Astrocyte (in vitro differentiated cells and primary cell): ENCODE measurements at regions not wholly inside any gene's neighbourhood (a gene's known extent, or its start where the extent isn't known, plus 50 kb on each side); places are given as distances from the start of the nearest gene placed in this dataset.

Source experiments
- DNase-seq: peaks from one replicate; pipeline ENCODE4 v3.0.0-alpha.2; 2010; ENCODE audit warnings: low read depth
- FAIRE-seq: peaks from 2 replicates; lab custom pipeline; 2011; peaks lifted over from hg19 to GRCh38; lab: Jason Lieb, UNC
- H2AFZ ChIP-seq: 2 replicates; pipeline ENCODE4 v1.6.0; 2012; ENCODE audit warnings: low read depth, low read length, inconsistent platforms
- H3K27ac ChIP-seq: 2 replicates; pipeline ENCODE4 v1.5.1; 2011; ENCODE audit warnings: low read depth, low read length, inconsistent platforms
- H3K27me3 ChIP-seq: 2 replicates; pipeline ENCODE4 v1.6.0; 2011; ENCODE audit warnings: low read length, inconsistent platforms; ENCODE audit not compliant: insufficient read depth
- H3K36me3 ChIP-seq: 2 replicates; pipeline ENCODE4 v1.5.1; 2011; ENCODE audit warnings: low read length, inconsistent platforms; ENCODE audit not compliant: insufficient read depth
- H3K4me1 ChIP-seq: 2 replicates; pipeline ENCODE4 v1.5.1; 2011; ENCODE audit warnings: low read length, inconsistent platforms; ENCODE audit not compliant: insufficient read depth
- H3K4me2 ChIP-seq: 2 replicates; pipeline ENCODE4 v1.6.0; 2012; ENCODE audit warnings: low read length, inconsistent platforms
- H3K4me3 ChIP-seq: 2 replicates; pipeline ENCODE4 v1.5.1; 2011; ENCODE audit warnings: low read depth, mild to moderate bottlenecking, low read length, inconsistent platforms; ENCODE audit not compliant: insufficient read depth
- H3K79me2 ChIP-seq: 2 replicates; pipeline ENCODE4 v1.6.0; 2012; ENCODE audit warnings: mild to moderate bottlenecking, low read length, inconsistent platforms; ENCODE audit not compliant: insufficient read depth
- H3K9ac ChIP-seq: 2 replicates; pipeline ENCODE4 v1.6.0; 2012; ENCODE audit warnings: mild to moderate bottlenecking, low read length, inconsistent platforms
- H3K9me3 ChIP-seq: 2 replicates; pipeline ENCODE4 v1.5.1; 2012; ENCODE audit warnings: low read depth, mild to moderate bottlenecking, low read length, inconsistent platforms; ENCODE audit not compliant: insufficient read depth
- H4K20me1 ChIP-seq: 2 replicates; pipeline ENCODE4 v1.6.0; 2012; ENCODE audit warnings: low read length, inconsistent platforms; ENCODE audit not compliant: insufficient read depth
- H3K27ac Mint-ChIP-seq: one replicate; pipeline ENCODE4 v1.8.0; 2021; ENCODE audit warnings: mild to moderate bottlenecking, mixed read lengths; ENCODE audit not compliant: unreplicated experiment
- H3K27me3 Mint-ChIP-seq: one replicate; pipeline ENCODE4 v1.8.0; 2021; ENCODE audit warnings: low read depth, mixed read lengths; ENCODE audit not compliant: unreplicated experiment
- H3K36me3 Mint-ChIP-seq: one replicate; pipeline ENCODE4 v1.8.0; 2021; ENCODE audit warnings: low read depth, mixed read lengths; ENCODE audit not compliant: unreplicated experiment
- H3K4me1 Mint-ChIP-seq: one replicate; pipeline ENCODE4 v1.8.0; 2021; ENCODE audit warnings: low read depth, mixed read lengths; ENCODE audit not compliant: unreplicated experiment
- H3K4me3 Mint-ChIP-seq: one replicate; pipeline ENCODE4 v1.8.0; 2021; ENCODE audit warnings: mild to moderate bottlenecking, moderate library complexity, mixed read lengths; ENCODE audit not compliant: unreplicated experiment
- H3K9me3 Mint-ChIP-seq: one replicate; pipeline ENCODE4 v1.8.0; 2021; ENCODE audit warnings: mild to moderate bottlenecking, mixed read lengths; ENCODE audit not compliant: unreplicated experiment
- CTCF ChIP-seq: IDR thresholded peaks from 2 replicates; pipeline ENCODE4 v1.5.1; 2011; ENCODE audit warnings: low read depth, mild to moderate bottlenecking, inconsistent platforms, low read length, moderate library complexity; ENCODE audit not compliant: insufficient read depth
- EZH2 ChIP-seq: IDR thresholded peaks from 2 replicates; pipeline ENCODE4 v1.6.1; 2012; ENCODE audit warnings: mild to moderate bottlenecking, low read length, inconsistent platforms; ENCODE audit not compliant: insufficient read depth

- H3K27me3 ChIP-seq: no peaks in the 10 kb centered on the region
- no peak for DNase-seq
- no peaks in the 10 kb centered on the region for H4K20me1 ChIP-seq
- Mint-ChIP-seq H3K4me3 (no peak overlapping the region), H3K36me3 (no peaks in the 10 kb centered on the region), H3K27ac (no peak overlapping the region), H3K27me3 (no peaks in the 10 kb centered on the region), H3K4me1 (no peaks in the 10 kb centered on the region), H3K9me3 (peaks cover 2% of the 10 kb centered on the region)
- H3K4me3 ChIP-seq: no peak overlapping the region
- no peak overlapping the region for H3K27ac ChIP-seq
- H3K9me3 ChIP-seq: no peaks in the 10 kb centered on the region
- H3K79me2 ChIP-seq: no peaks in the 10 kb centered on the region
- TF ChIP-seq CTCF (no peak), EZH2 (no peak)
- H2AFZ ChIP-seq: no peak overlapping the region
- H3K4me1 ChIP-seq: no peaks in the 10 kb centered on the region
- H3K4me2 ChIP-seq: no peak overlapping the region
- no peak overlapping the region for H3K9ac ChIP-seq
- no peaks in the 10 kb centered on the region for H3K36me3 ChIP-seq
- no peak for FAIRE-seq
Measured at GRCh38 chr1:195306281-195306680, 1302.0 kb downstream of the KCNT2 start.

GRCh38 chr1:195294911-195295310 is 1313.3 kb downstream of the KCNT2 start:
- no peak overlapping the region for H3K9ac ChIP-seq
- no peak for DNase-seq
- no peaks in the 10 kb centered on the region for H3K27me3 ChIP-seq
- no peak overlapping the region for H3K4me3 ChIP-seq
- H3K4me1 Mint-ChIP-seq: no peaks in the 10 kb centered on the region
- H3K4me1 ChIP-seq: no peaks in the 10 kb centered on the region
- H3K9me3 ChIP-seq: no peaks in the 10 kb centered on the region
- no peaks in the 10 kb centered on the region for H3K27me3 Mint-ChIP-seq
- no peak overlapping the region for H3K27ac ChIP-seq
- H2AFZ ChIP-seq: no peak overlapping the region
- no peaks in the 10 kb centered on the region for H4K20me1 ChIP-seq
- no peaks in the 10 kb centered on the region for H3K36me3 Mint-ChIP-seq
- H3K27ac Mint-ChIP-seq: no peak overlapping the region
- no peak for FAIRE-seq
- H3K4me2 ChIP-seq: no peak overlapping the region
- H3K4me3 Mint-ChIP-seq: no peak overlapping the region
- H3K36me3 ChIP-seq: no peaks in the 10 kb centered on the region
- no peaks in the 10 kb centered on the region for H3K9me3 Mint-ChIP-seq
- TF ChIP-seq EZH2: no peak
- no peak for TF ChIP-seq CTCF
- no peaks in the 10 kb centered on the region for H3K79me2 ChIP-seq

GRCh38 chr1:195278644-195279043 is 1329.6 kb downstream of the KCNT2 start:
- Mint-ChIP-seq H3K9me3 (no peaks in the 10 kb centered on the region), H3K4me1 (no peaks in the 10 kb centered on the region), H3K4me3 (no peak overlapping the region), H3K36me3 (no peaks in the 10 kb centered on the region), H3K27ac (no peak overlapping the region), H3K27me3 (no peaks in the 10 kb centered on the region)
- Histone ChIP-seq H4K20me1 (no peaks in the 10 kb centered on the region), H3K79me2 (no peaks in the 10 kb centered on the region), H3K4me3 (no peak overlapping the region), H3K4me2 (no peak overlapping the region), H3K9me3 (no peaks in the 10 kb centered on the region), H3K9ac (no peak overlapping the region), H3K27me3 (no peaks in the 10 kb centered on the region), H3K4me1 (no peaks in the 10 kb centered on the region), H3K27ac (no peak overlapping the region), H3K36me3 (no peaks in the 10 kb centered on the region), H2AFZ (no peak overlapping the region)
- TF ChIP-seq EZH2 (no peak), CTCF (no peak)
- DNase-seq: no peak
- FAIRE-seq: no peak
